K562 (cell line): ENCODE measurements at regions not wholly inside any gene's neighbourhood (a gene's known extent, or its start where the extent isn't known, plus 50 kb on each side); places are given as distances from the start of the nearest gene placed in this dataset.

Experiments
- ATAC-seq: fragments of 200-7000 bp; cut with Tn5 transposase; 3 replicates; pipeline ENCODE4 v1.9.1; 2020; ENCODE audit warnings: moderate library complexity
- BruUV-seq: library from RNA; stranded (reverse); fragments of 400-500 nt; replicated peaks from 2 replicates; lab custom pipeline; 2021; lab: Mats Ljungman, UMichigan
- CTCF ChIA-PET: fragments of 300-600 bp; formaldehyde crosslinking; extraction: SDS; loops from one replicate; lab custom pipeline; 2021; ENCODE audit warnings: low intra/inter-chr PET ratio; lab: Yijun Ruan, JAX
- POLR2A ChIA-PET: fragments of 300-600, 350-650 bp; sonication (Branson Sonifier 250); formaldehyde crosslinking; extraction: SDS; loops from one replicate; lab custom pipeline; 2021; ENCODE audit warnings: antibody characterized with exemption, inconsistent platforms; lab: Yijun Ruan, JAX
- DNase-seq, 4 experiments: peaks; one replicate each; pipeline versions ENCODE4 v3.0.0 to v3.0.0-alpha.2; 2011 to 2018; ENCODE audit warnings: low spot score in 3 of 4, mixed read lengths in 3 of 4; ENCODE audit errors: extremely low read depth in 1 of 4
- FAIRE-seq: peaks from 2 replicates; lab custom pipeline; 2011; peaks lifted over from hg19 to GRCh38; lab: Jason Lieb, UNC
- H2AFZ ChIP-seq: 2 replicates; pipeline ENCODE4 v1.6.0; 2011; ENCODE audit warnings: low read depth, low read length, control low read depth, inconsistent platforms
- H3K27ac ChIP-seq: fragments of 200-600 bp; 3 replicates; pipeline ENCODE4 v1.8.0; 2011; ENCODE audit warnings: low read depth, mild to moderate bottlenecking, control low read depth, inconsistent platforms, low read length, moderate library complexity, mixed read lengths; ENCODE audit errors: extremely low read depth
- H3K27me3 ChIP-seq, 2 experiments: fragments of 300-600 bp in 1 of 2; 2 replicates in 1 of 2; 3 replicates in 1 of 2; pipeline versions ENCODE4 v1.6.0 to v1.8.0; 2011; ENCODE audit warnings: inconsistent platforms in 2 of 2, low read length in 2 of 2, mild to moderate bottlenecking in 1 of 2, mixed read lengths in 1 of 2, moderate library complexity in 1 of 2; ENCODE audit not compliant: control insufficient read depth in 2 of 2, insufficient read depth in 2 of 2
- H3K36me3 ChIP-seq: fragments of 300-600 bp; 3 replicates; pipeline ENCODE4 v1.8.0; 2011; ENCODE audit warnings: mild to moderate bottlenecking, low read length, inconsistent platforms; ENCODE audit not compliant: control insufficient read depth, insufficient read depth
- H3K4me1 ChIP-seq, 2 experiments: fragments of 200-600 bp in 1 of 2; replicated peaks in 1 of 2; 2 replicates in 1 of 2; 3 replicates in 1 of 2; pipeline versions ENCODE4 v1.5.1 to v1.8.0; 2011; ENCODE audit warnings: inconsistent platforms in 2 of 2, low read length in 2 of 2, mild to moderate bottlenecking in 1 of 2, mixed read lengths in 1 of 2, moderate library complexity in 1 of 2; ENCODE audit not compliant: control insufficient read depth in 2 of 2, insufficient read depth in 2 of 2
- H3K4me2 ChIP-seq: 2 replicates; pipeline ENCODE4 v1.6.1; 2011; ENCODE audit warnings: low read length, control low read depth, inconsistent platforms, mixed read lengths; ENCODE audit not compliant: insufficient read depth
- H3K4me3 ChIP-seq: fragments of 200-600 bp; sonication (generic), shearing (Covaris generic); 2 replicates; pipeline ENCODE4 v1.5.1; 2016; ENCODE audit warnings: control low read depth, inconsistent platforms
- H3K79me2 ChIP-seq: fragments of 200-600 bp; 3 replicates; pipeline ENCODE4 v1.8.0; 2011; ENCODE audit warnings: low read length, inconsistent platforms; ENCODE audit not compliant: control insufficient read depth, insufficient read depth
- H3K9ac ChIP-seq, 2 experiments: 2 replicates each; pipeline versions ENCODE4 v1.6.0 to v1.6.1; 2011; ENCODE audit warnings: low read depth in 2 of 2, low read length in 2 of 2, control low read depth in 1 of 2, inconsistent platforms in 1 of 2, mild to moderate bottlenecking in 1 of 2, mixed read lengths in 1 of 2; ENCODE audit not compliant: insufficient read depth in 1 of 2
- H3K9me1 ChIP-seq: one replicate; pipeline ENCODE4 v1.6.0; 2011; ENCODE audit warnings: inconsistent platforms, mild to moderate bottlenecking, low read length, moderate library complexity; ENCODE audit not compliant: control insufficient read depth, insufficient read depth
- H3K9me3 ChIP-seq: replicated peaks from 2 replicates; pipeline ENCODE4 v1.5.1; 2011; ENCODE audit warnings: low read depth, low read length, inconsistent platforms; ENCODE audit not compliant: control insufficient read depth, insufficient read depth
- H4K20me1 ChIP-seq: replicated peaks from 2 replicates; pipeline ENCODE4 v1.6.1; 2011; ENCODE audit warnings: low read length, inconsistent platforms, mixed read lengths; ENCODE audit not compliant: control insufficient read depth, insufficient read depth
- NONO ChIP-seq, 2 experiments: fragments of 200-400 bp in 1 of 2; fragments of 450-650 bp in 1 of 2; formaldehyde crosslinking in 1 of 2; IDR thresholded peaks; 2 replicates each; pipeline ENCODE4 v1.6.1; 2017; ENCODE audit warnings: low read depth in 2 of 2, mild to moderate bottlenecking in 2 of 2, moderate library complexity in 2 of 2, low read length in 1 of 2
- POLR3A ChIP-seq: IDR thresholded peaks from 2 replicates; pipeline ENCODE4 v1.6.1; 2011; ENCODE audit warnings: borderline replicate concordance, mild to moderate bottlenecking, moderate library complexity; ENCODE audit not compliant: insufficient read length, insufficient read depth; ENCODE audit errors: extremely low read depth
- RBM34 ChIP-seq: fragments of 200-400 bp; formaldehyde crosslinking; IDR thresholded peaks from 2 replicates; pipeline ENCODE4 v1.6.1; 2018; ENCODE audit warnings: low read length, borderline replicate concordance; ENCODE audit not compliant: insufficient read depth
- SMARCB1 ChIP-seq: IDR thresholded peaks from 2 replicates; pipeline ENCODE4 v1.6.1; 2011; ENCODE audit warnings: improper control_type of control experiment, low read depth; ENCODE audit not compliant: insufficient read length
- ZNF23 ChIP-seq: fragments of 250-450 bp; sonication (Bioruptor Pico); IDR thresholded peaks from 2 replicates; pipeline ENCODE4 v1.4.0; 2020; ENCODE audit warnings: mild to moderate bottlenecking
- WGBS: fragments of 100-300 bp; shearing (Covaris generic); methylation state at CpG from one replicate; pipeline ENCODE4 v1.1.6; 2016; ENCODE audit warnings: low coverage, mixed read lengths; ENCODE audit not compliant: insufficient coverage; ENCODE audit errors: missing lambda C conversion rate; 5-methylcytosine and 5-hydroxymethylcytosine counted together
- in situ Hi-C: fragments of 300-500 bp; cut with MboI; formaldehyde crosslinking; loops from 4 replicates; pipeline ENCODE4 v1.15.0; 2018; ENCODE audit warnings: inconsistent platforms, mixed read lengths
- intact Hi-C: fragments of 100-400 bp; cut with micrococcal nuclease; formaldehyde crosslinking; loops from 2 replicates; pipeline ENCODE4 v1.14.2; 2022
- TF ChIP-seq, protein P1 (sequence below): sonication (generic); formaldehyde crosslinking; IDR thresholded peaks from 2 replicates; pipeline ENCODE4 v1.5.0; 2020; ENCODE audit warnings: missing genetic modification reagents
- TF ChIP-seq, protein P2 (sequence below): fragments of 150-350 bp; conservative IDR thresholded peaks from 2 replicates; pipeline ENCODE4 v1.6.1; 2014; ENCODE audit warnings: low read length
- TF ChIP-seq, protein P3 (sequence below), 2 experiments: IDR thresholded peaks in 1 of 2; conservative IDR thresholded peaks in 1 of 2; 2 replicates each; pipeline ENCODE4 v1.6.1; 2016; ENCODE audit warnings: low read depth in 2 of 2, mild to moderate bottlenecking in 1 of 2, missing compliant biosample characterization in 1 of 2, missing genetic modification characterization in 1 of 2, moderate library complexity in 1 of 2

DNA sequence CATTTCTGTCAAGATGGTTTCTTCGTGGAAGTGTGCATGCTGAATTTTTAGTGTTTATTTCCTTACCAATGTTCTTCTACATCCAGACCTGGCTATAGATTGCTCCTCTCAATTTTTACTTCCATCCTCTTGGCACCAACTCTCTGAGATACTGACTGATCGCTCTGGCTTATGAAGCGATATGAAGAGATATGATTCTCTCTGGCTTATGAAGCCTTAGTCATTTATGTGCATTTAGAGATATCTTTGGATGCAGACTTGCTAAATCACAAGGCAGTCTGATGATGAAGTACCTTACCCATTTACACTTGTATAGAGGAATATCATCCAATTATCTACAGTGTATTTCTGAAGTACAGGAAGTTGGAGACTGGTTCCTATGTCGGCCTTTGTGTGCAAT lies 295.4 kb upstream of the STXBP5 start (continued):
- TF ChIP-seq, protein P1, sequence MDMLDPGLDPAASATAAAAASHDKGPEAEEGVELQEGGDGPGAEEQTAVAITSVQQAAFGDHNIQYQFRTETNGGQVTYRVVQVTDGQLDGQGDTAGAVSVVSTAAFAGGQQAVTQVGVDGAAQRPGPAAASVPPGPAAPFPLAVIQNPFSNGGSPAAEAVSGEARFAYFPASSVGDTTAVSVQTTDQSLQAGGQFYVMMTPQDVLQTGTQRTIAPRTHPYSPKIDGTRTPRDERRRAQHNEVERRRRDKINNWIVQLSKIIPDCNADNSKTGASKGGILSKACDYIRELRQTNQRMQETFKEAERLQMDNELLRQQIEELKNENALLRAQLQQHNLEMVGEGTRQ (CRISPR knock-in tag) = no peak
- TF ChIP-seq, all 486 proteins: peak for 17

DNA sequence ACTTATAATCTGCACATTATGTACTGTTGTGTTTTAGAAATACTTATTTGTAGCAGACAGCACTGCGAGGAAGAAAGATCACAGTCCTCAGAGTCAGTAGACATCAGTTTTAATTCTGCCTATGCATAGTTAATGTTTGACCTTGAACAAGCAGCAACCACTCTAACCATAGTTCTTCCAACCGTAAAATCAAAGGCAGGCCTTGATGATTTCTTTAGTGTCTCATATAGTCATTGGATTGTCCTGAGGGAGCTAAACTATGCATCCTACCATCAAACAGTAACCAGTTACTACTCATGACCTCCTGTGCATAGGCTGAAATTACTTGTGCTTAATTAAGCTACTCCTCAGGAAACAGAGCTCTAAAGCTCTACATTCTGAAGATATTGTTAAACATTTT lies 294.8 kb upstream of the STXBP5 start:
- peaks cover 4 to 65% of the 10 kb centered on the region in 2 experiments; a peak in 4 of 5 replicates for H3K4me1 ChIP-seq
- CTCF ChIA-PET = no interaction called here
- no peaks in the 10 kb centered on the region for H3K36me3 ChIP-seq
- intact Hi-C loops (no loop called here), in situ Hi-C loops (no loop called here)
- H3K9me1 ChIP-seq = no peaks in the 10 kb centered on the region
- no peaks in the 10 kb centered on the region for H3K79me2 ChIP-seq
- no peaks in the 10 kb centered on the region for H4K20me1 ChIP-seq
- peak overlapping the region; percentile 27 for H2AFZ ChIP-seq
- no peak overlapping the region for H3K4me2 ChIP-seq
- H3K9me3 ChIP-seq = no peaks in the 10 kb centered on the region
- no peak for FAIRE-seq
- H3K27me3 ChIP-seq = no peaks in the 10 kb centered on the region
- no peak overlapping the region for H3K4me3 ChIP-seq
- no peak for TF ChIP-seq NONO (IDR thresholded peaks at IDR 0.05; ENCODE audit: low read depth in 2 of 2, low read length in 1 of 2)
- no peak for TF ChIP-seq POLR3A
- TF ChIP-seq SMARCB1 = no peak
- TF ChIP-seq ZNF23 = no peak
- no peak for TF ChIP-seq RBM34
- TF ChIP-seq, protein P2, sequence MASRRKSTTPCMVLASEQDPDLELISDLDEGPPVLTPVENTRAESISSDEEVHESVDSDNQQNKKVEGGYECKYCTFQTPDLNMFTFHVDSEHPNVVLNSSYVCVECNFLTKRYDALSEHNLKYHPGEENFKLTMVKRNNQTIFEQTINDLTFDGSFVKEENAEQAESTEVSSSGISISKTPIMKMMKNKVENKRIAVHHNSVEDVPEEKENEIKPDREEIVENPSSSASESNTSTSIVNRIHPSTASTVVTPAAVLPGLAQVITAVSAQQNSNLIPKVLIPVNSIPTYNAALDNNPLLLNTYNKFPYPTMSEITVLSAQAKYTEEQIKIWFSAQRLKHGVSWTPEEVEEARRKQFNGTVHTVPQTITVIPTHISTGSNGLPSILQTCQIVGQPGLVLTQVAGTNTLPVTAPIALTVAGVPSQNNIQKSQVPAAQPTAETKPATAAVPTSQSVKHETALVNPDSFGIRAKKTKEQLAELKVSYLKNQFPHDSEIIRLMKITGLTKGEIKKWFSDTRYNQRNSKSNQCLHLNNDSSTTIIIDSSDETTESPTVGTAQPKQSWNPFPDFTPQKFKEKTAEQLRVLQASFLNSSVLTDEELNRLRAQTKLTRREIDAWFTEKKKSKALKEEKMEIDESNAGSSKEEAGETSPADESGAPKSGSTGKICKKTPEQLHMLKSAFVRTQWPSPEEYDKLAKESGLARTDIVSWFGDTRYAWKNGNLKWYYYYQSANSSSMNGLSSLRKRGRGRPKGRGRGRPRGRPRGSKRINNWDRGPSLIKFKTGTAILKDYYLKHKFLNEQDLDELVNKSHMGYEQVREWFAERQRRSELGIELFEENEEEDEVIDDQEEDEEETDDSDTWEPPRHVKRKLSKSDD = no peak
- TF ChIP-seq, protein P3, sequence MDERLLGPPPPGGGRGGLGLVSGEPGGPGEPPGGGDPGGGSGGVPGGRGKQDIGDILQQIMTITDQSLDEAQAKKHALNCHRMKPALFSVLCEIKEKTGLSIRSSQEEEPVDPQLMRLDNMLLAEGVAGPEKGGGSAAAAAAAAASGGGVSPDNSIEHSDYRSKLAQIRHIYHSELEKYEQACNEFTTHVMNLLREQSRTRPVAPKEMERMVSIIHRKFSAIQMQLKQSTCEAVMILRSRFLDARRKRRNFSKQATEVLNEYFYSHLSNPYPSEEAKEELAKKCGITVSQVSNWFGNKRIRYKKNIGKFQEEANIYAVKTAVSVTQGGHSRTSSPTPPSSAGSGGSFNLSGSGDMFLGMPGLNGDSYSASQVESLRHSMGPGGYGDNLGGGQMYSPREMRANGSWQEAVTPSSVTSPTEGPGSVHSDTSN (CRISPR knock-in tag; IDR thresholded peaks at IDR 0.05; ENCODE audit: low read depth) = no peak
- TF ChIP-seq, protein P3 (tag; conservative IDR thresholded peaks at IDR 0.05; ENCODE audit: low read depth) = no peak
- ATAC-seq = no peak
- no peak overlapping the region for H3K9ac ChIP-seq
- no peak for DNase-seq
- WGBS = 78% methylated on average over 2 of the region's 2 CpGs
- POLR2A ChIA-PET = interaction anchor here (1.1 to 2.9 kb wide), 3 partner anchors 11 to 17 kb away, joined by 3 to 9 read pairs (median 3); no protein-coding TSS in a partner anchor
- H3K27ac ChIP-seq = no peak overlapping the region
- BruUV-seq = no TSS peak
